DMS79 (cell line): ENCODE measurements at regions not wholly inside any gene's neighbourhood (a gene's known extent, or its start where the extent isn't known, plus 50 kb on each side); places are given as distances from the start of the nearest gene placed in this dataset.
A peak's percentile ranks its signal among the peaks of the same experiment; 100 is the strongest.

Source experiments
- DNase-seq: peaks from one replicate; lab custom pipeline; 2025; lab: John Stamatoyannopoulos, UW

DNA sequence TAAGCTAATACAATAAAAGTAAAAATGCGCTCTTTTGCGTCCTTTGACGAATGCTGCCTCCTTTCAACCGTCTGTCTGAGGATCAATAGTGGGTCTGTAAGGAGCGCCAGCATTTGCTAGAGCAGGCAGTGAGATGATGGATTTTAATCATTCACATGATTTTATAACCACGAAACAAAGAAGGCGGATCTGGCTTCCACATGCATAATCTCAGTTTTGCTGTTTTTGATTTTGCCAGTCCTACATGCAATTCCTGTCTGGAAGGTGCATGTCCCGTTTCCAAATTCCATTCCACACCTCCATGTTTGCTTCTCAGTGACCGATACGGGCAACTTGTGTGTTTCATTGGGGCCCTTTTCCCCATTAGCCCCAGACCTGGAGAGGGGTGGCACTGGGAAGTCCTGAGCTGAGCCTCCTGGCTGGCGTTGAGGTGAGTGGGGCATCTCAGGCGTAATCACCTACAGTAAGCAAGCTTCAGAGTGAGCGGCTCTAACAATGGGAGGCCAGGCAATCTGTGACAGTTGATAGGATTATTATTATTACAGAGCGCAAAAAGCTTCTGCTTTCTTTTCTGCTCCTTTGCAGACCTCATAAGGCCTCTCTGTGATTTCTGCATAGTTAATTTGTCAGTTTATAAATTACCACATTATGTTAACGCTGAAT lies 405.4 kb downstream of the ZSWIM6 start:
- no peak for DNase-seq

DNA sequence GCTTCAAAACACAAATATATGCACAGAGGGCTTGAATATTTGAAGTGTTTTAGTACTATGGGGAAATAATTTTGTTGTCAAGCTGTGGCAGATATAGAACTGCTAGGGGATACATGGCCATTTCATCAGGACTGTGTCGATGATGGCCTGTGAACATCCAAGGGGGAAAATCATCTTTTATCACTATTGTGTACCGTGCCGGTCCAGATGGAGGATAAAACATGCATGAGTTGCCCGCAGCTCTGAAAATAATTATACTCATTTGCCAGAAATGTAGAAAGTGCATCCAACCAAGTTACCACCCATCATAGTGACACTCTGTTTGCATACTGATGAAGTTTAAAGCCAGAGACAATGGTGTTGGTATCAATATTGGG lies 405.9 kb downstream of the ZSWIM6 start:
- DNase-seq: no peak

DNA sequence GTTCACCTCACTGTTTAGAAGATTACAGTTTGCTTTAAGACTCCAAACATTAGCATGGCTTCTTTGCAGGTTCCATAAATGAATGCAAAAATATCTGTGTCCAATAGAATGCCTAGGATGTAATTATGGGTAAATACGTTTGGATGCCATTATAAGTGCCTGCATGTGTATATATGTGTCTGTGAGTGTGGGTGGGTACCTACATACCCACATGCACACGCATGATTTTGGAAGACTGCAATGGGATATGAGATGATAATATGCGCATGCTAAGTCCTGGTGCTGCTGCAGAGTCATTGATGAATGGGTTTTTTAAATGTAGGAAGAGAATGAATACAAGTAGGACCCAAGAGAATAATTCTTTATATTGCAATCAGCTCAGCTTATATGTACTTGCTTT lies 406.4 kb downstream of the ZSWIM6 start:
- DNase-seq: no peak

DNA sequence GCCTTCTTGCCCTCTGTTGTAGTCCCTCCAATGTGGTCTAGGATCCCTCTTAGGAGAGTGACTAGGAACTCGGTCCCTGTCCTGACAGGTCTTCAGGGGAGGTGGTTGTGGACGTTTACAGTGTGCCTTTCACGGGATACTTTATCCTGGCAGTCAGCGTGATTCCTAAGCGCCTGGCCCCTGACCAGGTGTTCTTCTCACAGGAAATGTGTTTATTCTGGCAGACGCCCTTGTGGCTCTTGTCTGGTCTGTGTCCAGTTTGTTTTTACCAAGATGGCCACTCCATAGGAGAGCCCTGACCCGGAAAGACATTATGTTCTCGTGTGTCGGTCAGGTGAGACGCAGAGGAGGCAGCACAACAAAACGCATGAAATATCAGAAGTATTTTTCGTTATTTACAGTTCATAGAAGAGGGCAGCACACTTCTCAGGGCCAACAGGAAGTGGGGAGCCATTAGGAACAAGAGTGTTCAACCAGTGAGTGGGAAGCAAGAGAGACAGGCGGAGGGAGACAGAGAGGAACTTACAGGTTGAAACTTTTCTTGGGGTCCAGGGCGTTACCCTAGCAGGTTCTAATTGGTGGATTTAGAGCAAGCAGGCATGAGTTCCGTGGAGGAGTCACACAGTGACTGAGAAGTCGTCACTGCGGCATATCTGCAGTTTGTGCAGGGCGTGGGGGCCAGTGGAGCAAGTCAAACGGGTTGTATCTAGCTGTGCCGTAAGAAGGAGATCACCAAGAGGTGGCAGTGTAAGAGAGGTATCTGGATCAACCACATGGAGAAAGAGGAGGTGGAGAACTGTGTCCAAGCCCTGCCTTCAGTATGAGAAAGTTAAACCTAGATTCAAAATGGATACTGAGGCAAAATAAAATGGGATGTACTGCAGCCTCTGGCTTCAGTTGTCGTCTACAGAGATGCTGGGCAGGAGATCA lies 412.9 kb downstream of the ZSWIM6 start:
- DNase-seq: no peak

DNA sequence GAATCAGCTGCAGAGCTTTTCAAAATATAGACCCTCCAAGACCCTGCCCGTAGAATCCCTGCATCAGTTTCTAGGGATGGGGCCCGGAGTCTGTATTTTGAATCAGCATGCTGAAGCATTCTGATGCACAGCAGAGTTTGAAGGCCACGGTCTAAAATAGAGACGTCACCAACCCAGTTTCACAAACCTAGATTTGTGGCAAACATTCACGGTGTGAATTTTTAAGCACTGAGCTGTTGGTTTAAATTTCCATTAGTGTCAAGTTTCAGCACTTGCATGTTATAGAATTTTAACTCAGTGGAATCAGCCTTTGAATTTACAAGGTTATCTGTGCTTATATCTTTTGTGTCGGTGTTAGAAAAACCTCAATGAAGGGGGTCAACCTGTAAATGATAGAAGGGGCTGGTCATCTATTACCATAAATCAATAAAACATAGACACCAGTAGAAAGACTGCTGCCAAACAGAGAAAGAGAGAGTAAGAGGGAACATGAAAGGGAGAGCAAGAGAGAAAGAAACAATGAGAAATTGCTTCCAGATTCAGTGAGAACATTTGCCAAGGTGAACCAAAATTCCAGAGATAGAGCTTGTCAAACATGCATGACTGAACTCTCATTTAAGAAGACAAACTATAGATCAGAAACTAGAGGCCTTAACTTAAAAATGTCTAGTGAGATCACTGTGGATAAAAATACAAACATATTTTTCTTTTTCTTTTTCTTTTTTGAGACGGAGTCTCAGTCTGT lies 414.9 kb downstream of the ZSWIM6 start:
- DNase-seq: no peak

DNA sequence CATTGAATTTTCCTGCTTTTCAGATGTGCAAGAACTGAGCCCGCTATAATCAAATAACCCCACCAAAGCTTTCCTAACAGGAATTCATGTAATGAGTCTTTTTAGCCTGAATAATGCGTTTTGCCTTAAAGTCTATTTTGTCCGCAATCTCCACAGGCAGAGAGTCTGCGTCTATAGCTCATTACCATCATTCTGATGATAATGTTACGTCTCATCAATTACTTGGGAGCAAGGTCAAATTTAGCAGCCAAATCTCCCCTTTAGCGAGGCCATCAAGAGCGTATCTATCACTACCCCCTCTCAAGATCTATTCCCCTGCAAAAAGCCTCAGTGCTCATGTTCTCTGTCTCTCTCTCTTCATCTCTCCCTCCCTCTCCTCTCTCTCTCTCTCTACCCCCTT lies 416.1 kb downstream of the ZSWIM6 start:
- DNase-seq: no peak

DNA sequence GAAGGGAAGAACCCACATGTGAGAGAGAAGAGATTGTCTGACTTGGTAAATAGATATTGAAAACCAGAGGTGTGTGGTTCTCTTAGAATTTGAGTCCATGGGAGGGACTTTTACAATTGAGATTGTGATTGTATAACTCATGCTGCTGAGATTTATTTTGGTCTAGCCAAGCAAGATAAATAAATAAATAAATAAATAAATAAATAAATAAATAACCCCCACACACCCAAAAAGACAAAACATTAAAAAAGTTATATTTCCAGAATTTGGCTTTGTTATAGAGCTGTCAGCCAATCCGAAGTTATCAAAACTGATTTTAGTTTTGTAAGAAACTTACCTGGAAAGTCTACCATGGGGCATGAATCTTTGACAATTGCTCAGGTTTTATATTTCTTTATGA lies 416.6 kb downstream of the ZSWIM6 start:
- no peak for DNase-seq

DNA sequence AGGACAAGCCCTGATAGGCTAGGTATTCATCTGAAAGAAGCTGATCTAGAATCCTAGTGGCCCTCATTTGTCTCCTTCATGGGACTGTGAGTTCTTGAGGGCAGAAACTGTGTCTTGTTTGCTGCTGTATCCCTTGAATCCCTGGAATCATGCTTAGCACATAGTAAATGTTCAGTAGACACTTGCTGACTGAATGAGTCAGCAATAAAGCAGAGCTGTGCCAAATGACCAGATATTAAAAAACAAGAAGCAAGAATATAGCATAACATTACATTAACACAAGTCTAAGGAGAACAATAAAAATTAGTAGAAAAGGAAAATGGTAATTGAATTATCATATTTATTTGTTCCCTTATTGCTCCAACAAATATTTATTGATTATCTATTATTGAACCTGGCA lies 420.5 kb downstream of the ZSWIM6 start:
- DNase-seq: no peak

DNA sequence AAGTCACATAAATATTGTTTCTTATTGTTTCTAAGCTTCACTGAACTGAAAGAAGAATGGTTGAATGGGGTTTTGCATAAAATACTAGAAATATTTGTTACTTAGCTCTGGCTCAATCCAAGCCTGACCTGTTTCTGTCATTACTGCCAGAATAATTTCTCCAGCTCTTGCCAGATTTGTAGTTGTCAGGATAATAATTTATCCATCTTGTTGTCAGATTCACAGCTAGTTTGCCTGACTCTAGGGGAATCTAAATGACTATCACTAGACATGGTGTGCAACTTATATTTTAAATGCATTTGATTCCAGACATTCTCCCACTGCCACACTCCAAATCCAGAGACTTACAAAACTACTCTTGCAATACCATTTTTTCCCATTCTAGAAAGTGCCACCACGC lies 422.7 kb downstream of the ZSWIM6 start:
- DNase-seq: no peak

DNA sequence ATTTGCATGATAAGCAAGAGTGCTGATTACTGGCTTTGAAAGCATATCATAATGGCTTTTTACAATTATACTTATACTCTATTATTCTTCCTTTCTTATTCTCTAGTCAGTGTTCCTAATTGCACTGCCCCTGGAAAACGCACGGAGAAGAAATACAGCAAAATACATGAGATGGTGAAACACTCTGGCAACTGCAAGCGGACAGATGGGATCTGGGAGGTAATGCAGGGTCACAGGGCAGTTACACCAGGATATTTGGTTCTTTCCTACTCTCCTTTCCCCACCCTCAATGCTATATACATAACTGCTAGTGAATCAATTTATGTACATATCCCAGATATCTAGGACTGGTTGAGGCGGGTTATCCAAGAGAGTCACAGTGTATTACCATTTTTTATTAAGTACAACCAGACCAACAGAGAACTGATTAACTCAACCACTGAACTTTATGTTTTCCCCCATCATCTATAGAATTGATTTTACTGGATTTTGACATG lies 423.7 kb downstream of the ZSWIM6 start:
- no peak for DNase-seq

DNA sequence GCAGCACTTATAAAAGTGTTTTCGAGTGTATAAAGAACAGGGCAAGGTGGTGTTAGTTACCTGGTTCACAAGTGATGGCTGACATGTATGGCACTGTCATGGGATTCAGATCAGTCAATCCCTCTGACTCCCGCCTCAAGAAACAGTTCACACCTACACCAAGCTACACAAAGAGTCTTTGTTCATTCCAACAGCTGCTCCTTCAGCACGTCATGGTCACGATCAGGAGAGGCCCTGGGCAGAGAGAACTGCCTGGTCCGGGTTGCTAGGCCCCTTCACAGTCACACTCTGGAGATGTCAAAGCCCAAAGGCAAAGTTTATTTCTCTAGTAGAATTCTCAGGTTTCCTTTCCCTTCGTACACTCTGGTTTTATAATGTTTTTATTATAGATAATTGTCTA lies 426.7 kb downstream of the ZSWIM6 start:
- DNase-seq: no peak

DNA sequence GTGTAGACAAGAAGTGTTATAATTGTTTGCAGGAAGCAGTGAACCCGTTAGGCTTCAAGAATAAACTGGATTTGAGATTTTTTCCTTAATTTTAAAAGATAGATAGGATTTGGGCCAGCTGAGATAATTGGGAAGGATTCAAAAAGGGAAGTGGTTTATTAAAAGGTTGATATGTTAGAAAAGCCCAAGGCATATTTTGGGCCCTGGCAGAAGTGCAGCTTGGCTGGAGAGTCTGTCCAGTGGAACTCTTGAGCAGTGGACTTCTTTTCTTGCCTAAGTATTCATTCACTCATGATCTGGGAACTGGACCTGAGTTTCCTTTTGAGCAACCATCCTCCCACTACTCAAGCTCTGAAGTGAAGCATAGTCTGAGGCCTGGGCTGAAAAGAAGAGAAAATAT lies 433.4 kb downstream of the ZSWIM6 start:
- no peak for DNase-seq

DNA sequence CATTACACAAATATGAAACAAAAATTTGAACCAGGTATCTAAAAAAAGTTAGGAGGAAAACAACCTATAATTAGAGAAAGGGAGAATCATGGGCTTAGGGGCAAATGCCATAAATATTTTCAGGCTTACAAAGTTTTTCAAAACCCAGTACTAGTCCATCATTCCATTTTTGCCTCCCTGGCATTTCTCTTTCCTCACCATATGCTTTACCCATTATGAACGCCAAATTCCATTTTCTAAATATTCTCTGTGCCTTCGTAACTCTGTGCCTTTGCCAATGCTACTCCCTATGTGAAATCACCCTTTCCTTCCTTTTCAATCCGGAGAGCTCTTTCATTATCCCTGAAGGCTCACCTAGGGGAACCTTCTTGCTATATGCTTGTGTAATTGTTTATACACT lies 434.1 kb downstream of the ZSWIM6 start:
- DNase-seq: no peak

DNA sequence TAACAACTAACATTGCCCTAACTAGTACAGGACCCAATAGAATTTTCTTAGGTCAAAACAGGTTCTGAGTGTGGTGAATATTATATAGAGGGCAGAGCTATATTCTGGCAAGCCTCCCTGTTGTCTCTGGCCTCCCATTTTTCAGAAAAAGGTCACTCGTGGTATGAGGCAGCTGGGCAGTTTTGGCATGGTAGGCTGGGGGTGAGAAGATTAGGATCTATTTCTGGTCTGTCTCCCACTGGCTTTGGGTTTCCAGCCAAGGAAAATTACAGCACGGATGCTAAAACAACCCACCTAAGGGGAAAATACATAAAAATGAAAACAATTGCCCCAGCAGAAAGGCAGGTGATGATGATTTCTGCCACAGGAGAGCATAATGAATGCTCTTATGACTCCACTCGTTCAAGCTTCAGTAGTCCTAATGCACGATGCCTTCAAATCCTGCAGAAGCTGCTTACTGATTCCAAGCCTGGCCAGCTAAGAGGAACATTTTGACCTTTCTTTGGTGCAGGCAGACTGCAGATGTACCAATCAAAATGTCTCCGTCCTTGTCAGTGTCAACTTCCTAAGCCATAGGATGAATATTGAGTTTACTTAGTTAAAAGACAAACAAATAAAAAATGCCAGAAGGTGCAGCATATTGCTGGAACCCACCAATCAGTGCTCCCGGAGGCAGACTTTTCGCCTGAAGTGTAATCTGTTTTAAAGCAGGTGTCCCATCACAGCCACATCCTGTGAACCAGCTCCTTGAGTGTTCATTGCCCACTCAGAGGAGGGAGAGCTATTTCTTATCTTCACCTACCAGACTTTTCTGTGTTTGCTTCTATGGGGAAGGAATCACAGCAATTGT lies 435.4 kb downstream of the ZSWIM6 start:
- peak; percentile 47 for DNase-seq

DNA sequence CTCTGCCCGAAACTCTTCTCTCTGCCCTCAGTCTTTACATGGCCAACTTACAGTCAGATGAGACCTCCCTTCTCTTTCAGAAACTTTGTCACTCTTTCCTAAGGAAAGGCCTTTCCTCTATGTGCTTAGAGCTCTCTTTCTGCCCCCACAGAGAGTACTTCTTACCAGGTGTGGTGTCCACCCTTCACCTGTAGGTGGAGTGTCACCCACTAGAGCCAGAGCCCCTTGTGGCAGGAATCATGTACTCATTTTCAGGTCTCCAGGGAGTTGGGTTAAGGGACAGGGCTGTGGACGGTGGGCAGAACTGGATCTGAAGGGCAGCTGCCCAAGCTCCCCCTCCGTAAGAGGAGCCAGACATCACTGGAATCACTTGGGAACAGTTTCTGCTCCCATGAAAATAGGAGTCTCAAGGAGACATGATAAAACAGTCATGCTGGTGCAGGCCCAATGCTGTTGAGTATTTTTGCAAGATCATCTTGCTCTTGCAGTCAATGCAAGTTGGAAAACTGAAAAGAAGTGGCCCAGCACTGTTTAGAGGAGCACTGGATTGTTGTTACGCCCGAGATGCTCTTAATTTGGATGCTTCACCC lies 436.7 kb downstream of the ZSWIM6 start:
- no peak for DNase-seq

DNA sequence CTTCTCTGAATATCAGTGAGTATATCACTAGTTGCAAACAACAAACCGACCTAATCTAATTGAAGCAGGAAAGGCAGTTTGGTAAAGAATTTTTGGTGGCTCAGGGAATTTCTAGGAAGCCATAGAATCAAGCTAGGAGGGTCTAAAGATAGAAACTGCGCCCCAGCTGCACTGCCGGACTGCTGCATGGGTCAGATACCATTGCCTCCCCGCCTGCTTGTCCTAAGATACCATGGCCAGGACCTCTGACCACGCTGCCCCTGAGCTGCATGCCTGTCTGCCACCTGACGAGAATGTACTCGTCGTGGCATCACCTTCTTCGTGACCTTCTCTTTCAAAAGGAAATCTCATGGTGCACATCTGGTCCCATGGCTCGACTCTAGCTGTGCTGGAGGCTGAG lies 439.0 kb downstream of the ZSWIM6 start:
- no peak for DNase-seq

DNA sequence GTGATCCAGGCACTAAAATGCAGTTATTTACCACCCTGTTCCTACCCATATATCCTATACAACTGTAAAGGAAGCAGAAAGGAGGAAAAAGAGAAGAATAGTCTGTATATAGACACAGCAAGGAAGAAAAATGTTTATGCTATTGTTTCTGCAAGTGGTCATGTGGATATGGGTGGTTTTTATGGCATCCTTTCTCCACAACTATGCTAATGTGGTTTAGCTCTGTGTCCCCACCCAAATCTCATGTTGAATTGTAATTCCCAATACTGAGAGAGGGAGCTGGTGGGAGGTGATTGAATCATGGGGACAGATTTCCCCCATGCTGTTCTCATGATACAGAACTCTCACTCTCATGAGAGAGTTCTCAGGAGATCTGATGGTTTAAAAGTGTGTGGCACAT lies 439.8 kb downstream of the ZSWIM6 start:
- no peak for DNase-seq

DNA sequence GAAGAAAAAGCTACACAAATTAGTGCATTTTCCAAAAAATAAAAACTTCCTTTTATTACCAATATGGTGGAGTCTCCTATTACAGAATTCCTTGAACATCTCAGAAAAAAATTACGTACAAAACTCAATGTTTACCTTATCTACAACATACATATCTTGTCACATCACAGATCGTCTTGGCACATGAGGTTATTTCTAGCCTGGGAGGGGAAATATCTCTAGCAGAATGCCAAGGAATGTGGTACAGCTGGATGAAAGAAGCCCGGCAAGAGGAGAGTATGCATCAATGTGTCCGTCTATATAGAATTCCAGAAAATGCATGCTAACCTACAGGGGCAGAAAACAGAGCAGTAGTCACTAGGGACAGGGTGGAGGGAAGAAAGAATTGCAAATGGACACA lies 443.8 kb downstream of the ZSWIM6 start:
- no peak for DNase-seq

DNA sequence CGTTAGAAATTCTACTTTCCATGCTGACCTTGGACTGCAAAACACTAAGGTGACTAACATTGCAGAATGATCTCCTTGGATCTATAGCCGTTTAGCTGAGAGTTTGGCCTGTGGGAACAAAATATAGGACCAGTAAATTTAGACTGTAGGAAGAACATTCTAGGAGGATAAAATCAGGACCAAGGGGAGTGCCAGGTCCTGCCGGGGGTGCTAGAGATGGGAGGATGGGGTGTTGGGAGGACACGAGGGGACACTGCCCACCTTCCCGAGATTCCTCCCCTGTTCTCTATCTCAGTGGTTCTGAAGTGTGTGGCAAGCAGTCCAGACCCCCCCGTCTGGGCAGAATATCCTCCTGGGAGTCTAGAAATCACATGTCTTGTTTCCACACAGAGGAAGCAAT lies 445.2 kb downstream of the ZSWIM6 start:
- no peak for DNase-seq

DNA sequence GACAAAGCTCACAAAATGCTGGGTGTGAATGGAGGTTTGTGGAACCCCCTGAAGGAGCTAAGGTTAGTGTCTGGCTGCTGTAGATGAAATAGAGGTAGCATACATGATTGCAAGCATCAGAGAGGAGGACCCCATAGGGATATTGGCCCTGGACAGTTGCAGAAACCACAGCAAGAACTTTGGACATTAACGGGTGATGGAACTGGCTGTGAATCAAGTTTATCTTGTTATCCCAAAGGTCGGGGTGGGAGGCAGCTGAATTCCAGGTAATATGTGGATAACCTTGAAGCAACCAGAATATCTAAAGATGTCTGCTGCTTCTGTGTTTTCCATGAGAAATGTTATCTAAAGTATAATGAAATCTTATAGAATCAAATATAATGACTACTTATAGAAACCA lies 447.7 kb downstream of the ZSWIM6 start:
- no peak for DNase-seq

DNA sequence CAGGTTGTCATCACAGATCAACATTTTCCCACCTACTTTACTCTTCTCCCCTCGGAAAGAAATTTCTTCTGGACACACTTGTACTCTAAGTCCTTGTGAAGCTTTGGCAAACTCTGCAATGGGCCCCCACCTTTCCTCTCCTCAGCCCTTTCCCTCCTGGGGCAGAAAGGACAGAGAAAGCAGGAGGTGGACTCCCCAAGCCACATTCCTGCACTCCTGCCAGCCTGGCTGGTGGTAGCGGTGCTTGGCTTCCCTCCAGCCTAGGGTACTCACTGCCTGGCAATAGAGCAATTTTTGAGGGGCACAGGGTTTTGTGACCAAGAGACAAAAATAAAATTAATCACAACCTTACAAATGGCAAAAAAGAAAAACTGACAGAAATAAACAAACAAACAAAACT lies 451.4 kb downstream of the ZSWIM6 start:
- no peak for DNase-seq
